Gastroesophageal sphincter (tissue), 4 donors: ENCODE measurements at regions not wholly inside any gene's neighbourhood (a gene's known extent, or its start where the extent isn't known, plus 50 kb on each side); places are given as distances from the start of the nearest gene placed in this dataset.
"Not testable (repeated sequence)": the region's sequence is repeated elsewhere in the genome, so short reads cannot be mapped to it uniquely, and the experiment has no call there.

Source experiments
- ATAC-seq: fragments of 150-250 bp; one replicate; pipeline ENCODE4 v1.9.1; 2016; ENCODE audit warnings: mild to moderate bottlenecking, moderate library complexity
- H3K27ac ChIP-seq, 4 donors: fragments of 200-600 bp; sonication (generic) in 3 of 4; 1 replicate in 3 of 4; 2 replicates in 1 of 4; pipeline ENCODE4 v1.5.1; 2016 to 2019
- H3K27me3 ChIP-seq: fragments of 200-600 bp; sonication (generic); one replicate; pipeline ENCODE4 v1.5.1; 2019
- H3K36me3 ChIP-seq, 2 donors: fragments of 200-600 bp; sonication (generic); one replicate each; pipeline ENCODE4 v1.5.1; 2019; ENCODE audit warnings: control low read depth in 1 of 2
- H3K4me1 ChIP-seq, 3 donors: fragments of 200-600 bp; sonication (generic); 1 replicate in 2 of 3; 2 replicates in 1 of 3; pipeline ENCODE4 v1.5.1; 2016 to 2019; ENCODE audit warnings: control low read depth in 2 of 3
- H3K4me3 ChIP-seq, 2 donors: fragments of 200-600 bp; sonication (generic); one replicate each; pipeline ENCODE4 v1.5.1; 2019; ENCODE audit warnings: mild to moderate bottlenecking in 1 of 2, moderate library complexity in 1 of 2
- H3K9me3 ChIP-seq, 3 donors: fragments of 200-600 bp; sonication (generic); one replicate each; pipeline ENCODE4 v1.5.1; 2017 to 2019; ENCODE audit warnings: control low read depth in 2 of 3
- CTCF ChIP-seq, 4 experiments: fragments of 200-600 bp in 2 of 4; fragments of 450-650 bp in 2 of 4; sonication (generic) in 1 of 4; IDR thresholded peaks; one replicate each; pipeline ENCODE4 v1.5.1; 2017 to 2019; ENCODE audit warnings: antibody characterized with exemption in 4 of 4, mild to moderate bottlenecking in 2 of 4, moderate library complexity in 2 of 4
- EP300 ChIP-seq: sonication (generic); formaldehyde crosslinking; IDR thresholded peaks from one replicate; pipeline ENCODE4 v1.6.1; 2017; ENCODE audit warnings: antibody characterized with exemption, mild to moderate bottlenecking
- POLR2A ChIP-seq, 2 donors: fragments of 450-650 bp; IDR thresholded peaks; one replicate each; pipeline ENCODE4 v1.6.1; 2017; ENCODE audit warnings: antibody characterized with exemption in 2 of 2, mild to moderate bottlenecking in 2 of 2, moderate library complexity in 1 of 2
- POLR2AphosphoS5 ChIP-seq: sonication (generic); formaldehyde crosslinking; IDR thresholded peaks from one replicate; pipeline ENCODE4 v1.6.1; 2017; ENCODE audit warnings: antibody characterized with exemption
- WGBS, 2 donors: methylation state at CpG; one replicate each; pipeline ENCODE4 v1.1.5; 2018; ENCODE audit warnings: low coverage in 1 of 2; 5-methylcytosine and 5-hydroxymethylcytosine counted together

- TF ChIP-seq POLR2A (IDR thresholded peaks at IDR 0.05) (no peak), EP300 (no peak), CTCF (IDR thresholded peaks at IDR 0.05) (no peak), POLR2AphosphoS5 (no peak)
- no peak overlapping the region for H3K27ac ChIP-seq
- no peak for ATAC-seq
- 90 to 100% methylated on average over 1 to 7 of the region's 9 CpGs for WGBS, 2 donors
- no peak overlapping the region for H3K4me3 ChIP-seq
- peaks cover 43% of the 10 kb centered on the region for H3K27me3 ChIP-seq
- no peaks in the 10 kb centered on the region for H3K36me3 ChIP-seq
- H3K9me3 ChIP-seq: peaks cover 0 to 9% (median 0%) of the 10 kb centered on the region in 3 donors
- no peaks in the 10 kb centered on the region for H3K4me1 ChIP-seq
Observed at GRCh38 chr16:87119748-87120147, 197.4 kb downstream of the C16orf95 start.

GRCh38 chr16:87121816-87122215, 195.4 kb downstream of the C16orf95 start:
- Histone ChIP-seq H3K4me3 (no peak overlapping the region), H3K27ac (no peak overlapping the region), H3K9me3 (peaks cover 0 to 9% (median 0%) of the 10 kb centered on the region in 3 donors), H3K27me3 (peaks cover 47% of the 10 kb centered on the region), H3K4me1 (peaks cover 0 to 6% (median 3%) of the 10 kb centered on the region in 3 donors), H3K36me3 (no peaks in the 10 kb centered on the region)
- no peak for ATAC-seq
- TF ChIP-seq EP300 (no peak), POLR2AphosphoS5 (no peak), POLR2A (IDR thresholded peaks at IDR 0.05) (no peak), CTCF (IDR thresholded peaks at IDR 0.05) (no peak)
- WGBS, 2 donors: 65 to 70% methylated on average over 3 to 4 of the region's 4 CpGs

GRCh38 chr16:87123356-87124001, 193.7 kb downstream of the C16orf95 start:
- Histone ChIP-seq H3K36me3 (no peaks in the 10 kb centered on the region), H3K4me3 (no peak overlapping the region), H3K27me3 (peaks cover 53% of the 10 kb centered on the region), H3K27ac (no peak overlapping the region), H3K4me1 (peaks cover 0 to 17% (median 6%) of the 10 kb centered on the region in 3 donors), H3K9me3 (peaks cover 0 to 9% (median 0%) of the 10 kb centered on the region in 3 donors)
- no peak for TF ChIP-seq POLR2A (IDR thresholded peaks at IDR 0.05)
- no peak for TF ChIP-seq POLR2AphosphoS5
- TF ChIP-seq EP300: no peak
- TF ChIP-seq CTCF (IDR thresholded peaks at IDR 0.05): no peak
- WGBS, 2 donors: 90 to 94% methylated on average over 2 to 6 of the region's 12 CpGs
- no peak for ATAC-seq

- H3K4me3 ChIP-seq, H3K27ac ChIP-seq, ATAC-seq, H3K36me3 ChIP-seq: not testable (repeated sequence)
- peaks cover 0 to 17% (median 6%) of the 10 kb centered on the region in 3 donors for H3K4me1 ChIP-seq
- WGBS, 2 donors: 93% methylated on average over 6 to 7 of the region's 9 CpGs
- peaks cover 0 to 17% (median 0%) of the 10 kb centered on the region in 3 donors for H3K9me3 ChIP-seq
- H3K27me3 ChIP-seq: peaks cover 58% of the 10 kb centered on the region
Observed at GRCh38 chr16:87124405-87124804, 192.8 kb downstream of the C16orf95 start.

GRCh38 chr16:87125206-87126155, 191.7 kb downstream of the C16orf95 start:
- Histone ChIP-seq H3K27ac (no peak overlapping the region), H3K36me3 (no peaks in the 10 kb centered on the region), H3K9me3 (peaks cover 0 to 25% (median 0%) of the 10 kb centered on the region in 3 donors), H3K27me3 (peaks cover 49% of the 10 kb centered on the region), H3K4me3 (no peak overlapping the region), H3K4me1 (peaks cover 0 to 17% (median 6%) of the 10 kb centered on the region in 3 donors)
- no peak for TF ChIP-seq CTCF (IDR thresholded peaks at IDR 0.05)
- TF ChIP-seq EP300: no peak
- no peak for TF ChIP-seq POLR2A (IDR thresholded peaks at IDR 0.05)
- TF ChIP-seq POLR2AphosphoS5: no peak
- 89 to 95% methylated on average over 4 to 7 of the region's 38 CpGs for WGBS, 2 donors
- ATAC-seq: no peak
